SHP77 treated with DMSO at 0.1 percent for 48 hours (cell line): ENCODE measurements at regions not wholly inside any gene's neighbourhood (a gene's known extent, or its start where the extent isn't known, plus 50 kb on each side); places are given as distances from the start of the nearest gene placed in this dataset.
"Not testable (repeated sequence)": the region's sequence is repeated elsewhere in the genome, so short reads cannot be mapped to it uniquely, and the experiment has no call there.

Experiments
- DNase-seq: peaks from one replicate; lab custom pipeline; 2025; lab: John Stamatoyannopoulos, UW

GRCh38 chr14:81584495-81584894 lies 50.8 kb upstream of the SEL1L start:
- no peak for DNase-seq

GRCh38 chr14:81589381-81590065 lies 55.9 kb upstream of the SEL1L start:
- no peak for DNase-seq

- no peak for DNase-seq
Measured at GRCh38 chr14:81591266-81591665, 57.6 kb upstream of the SEL1L start.

GRCh38 chr14:81594012-81594411 lies 60.4 kb upstream of the SEL1L start:
- DNase-seq = no peak

- DNase-seq = no peak
Measured at GRCh38 chr14:81605660-81606059, 72.0 kb upstream of the SEL1L start.

- no peak for DNase-seq
Measured at GRCh38 chr14:81613341-81614045, 79.8 kb upstream of the SEL1L start.

GRCh38 chr14:81614302-81614701 lies 80.6 kb upstream of the SEL1L start:
- not testable (repeated sequence) for DNase-seq

GRCh38 chr14:81618695-81619094 lies 85.0 kb upstream of the SEL1L start:
- no peak for DNase-seq

- no peak for DNase-seq
Measured at GRCh38 chr14:81619816-81620215, 86.2 kb upstream of the SEL1L start.

GRCh38 chr14:81623771-81624396 lies 90.2 kb upstream of the SEL1L start:
- DNase-seq = not testable (repeated sequence)

- peak; percentile 39 for DNase-seq
Measured at GRCh38 chr14:81625343-81625742, 91.7 kb upstream of the SEL1L start.

- DNase-seq = no peak
Measured at GRCh38 chr14:81632157-81632556, 98.5 kb upstream of the SEL1L start.

- no peak for DNase-seq
Measured at GRCh38 chr14:81633496-81633895, 99.8 kb upstream of the SEL1L start.

GRCh38 chr14:81637639-81638038 lies 104.0 kb upstream of the SEL1L start:
- no peak for DNase-seq

GRCh38 chr14:81638656-81639280 lies 105.1 kb upstream of the SEL1L start:
- DNase-seq = no peak

GRCh38 chr14:81653626-81654025 lies 120.0 kb upstream of the SEL1L start:
- DNase-seq = no peak

- peak; percentile 4 for DNase-seq
Measured at GRCh38 chr14:81655423-81656314, 122.0 kb upstream of the SEL1L start.

- DNase-seq = no peak
Measured at GRCh38 chr14:81656811-81657210, 123.2 kb upstream of the SEL1L start.

- DNase-seq = no peak
Measured at GRCh38 chr14:81662066-81662465, 128.4 kb upstream of the SEL1L start.

- DNase-seq = no peak
Measured at GRCh38 chr14:81662570-81663197, 129.0 kb upstream of the SEL1L start.

- DNase-seq = no peak
Measured at GRCh38 chr14:81668626-81669274, 135.1 kb upstream of the SEL1L start.
